A673 (cell line): ENCODE measurements at regions not wholly inside any gene's neighbourhood (a gene's known extent, or its start where the extent isn't known, plus 50 kb on each side); places are given as distances from the start of the nearest gene placed in this dataset.

ENCODE experiments used
- CTCF ChIP-seq: fragments of 300-800, 200-600 bp; sonication (generic); conservative IDR thresholded peaks from 2 replicates; pipeline ENCODE4 v1.5.1; 2017; ENCODE audit warnings: low read depth, mild to moderate bottlenecking, antibody characterized with exemption, low read length, moderate library complexity, mixed read lengths
- EZH2 ChIP-seq: fragments of 200-600 bp; sonication (generic); IDR thresholded peaks from 2 replicates; pipeline ENCODE4 v1.6.1; 2017; ENCODE audit warnings: borderline replicate concordance, low read depth, mild to moderate bottlenecking, mixed read lengths, antibody characterized with exemption, low read length; ENCODE audit not compliant: poor library complexity, severe bottlenecking

- TF ChIP-seq CTCF: peak; percentile 51
- no peak for TF ChIP-seq EZH2
Measured at GRCh38 chr5:152462021-152462721, 57.1 kb upstream of the NMUR2 start.
